H9 (cell line): ENCODE measurements at regions not wholly inside any gene's neighbourhood (a gene's known extent, or its start where the extent isn't known, plus 50 kb on each side); places are given as distances from the start of the nearest gene placed in this dataset.
A peak's percentile ranks its signal among the peaks of the same experiment; 100 is the strongest.

Experiments
- DNase-seq: peaks from one replicate; pipeline ENCODE4 v3.0.0-alpha.2; 2017
- H2AFZ ChIP-seq: one replicate; pipeline ENCODE4 v1.6.1; 2013; ENCODE audit warnings: mild to moderate bottlenecking, low read length, control low read depth, moderate library complexity
- H2AK5ac ChIP-seq: 2 replicates; pipeline ENCODE4 v1.6.1; 2013; ENCODE audit warnings: low read length, control low read depth, mixed read lengths; ENCODE audit not compliant: insufficient read length
- H2BK120ac ChIP-seq: one replicate; pipeline ENCODE4 v1.6.1; 2013; ENCODE audit warnings: low read depth, mild to moderate bottlenecking, low read length, control low read depth, inconsistent platforms; ENCODE audit not compliant: poor library complexity, severe bottlenecking
- H2BK12ac ChIP-seq: 2 replicates; pipeline ENCODE4 v1.6.1; 2013; ENCODE audit warnings: low read length, control low read depth, mixed read lengths, low read depth; ENCODE audit not compliant: insufficient read length
- H2BK15ac ChIP-seq: 2 replicates; pipeline ENCODE4 v1.6.1; 2013; ENCODE audit warnings: low read depth, low read length, control low read depth
- H2BK20ac ChIP-seq: one replicate; pipeline ENCODE4 v1.6.1; 2013; ENCODE audit warnings: low read depth, mild to moderate bottlenecking, low read length, control low read depth, inconsistent platforms; ENCODE audit not compliant: poor library complexity, severe bottlenecking
- H2BK5ac ChIP-seq: 2 replicates; pipeline ENCODE4 v1.6.1; 2013; ENCODE audit warnings: low read length, control low read depth, mixed read lengths; ENCODE audit not compliant: insufficient read length
- H3K14ac ChIP-seq: 2 replicates; pipeline ENCODE4 v1.6.1; 2013; ENCODE audit warnings: low read length, control low read depth; ENCODE audit not compliant: insufficient read depth
- H3K18ac ChIP-seq: 2 replicates; pipeline ENCODE4 v1.6.1; 2013; ENCODE audit warnings: low read depth, mild to moderate bottlenecking, mixed read lengths, low read length, control low read depth; ENCODE audit not compliant: insufficient read length
- H3K23ac ChIP-seq: 2 replicates; pipeline ENCODE4 v1.6.1; 2013; ENCODE audit warnings: low read length, control low read depth, mixed read lengths, low read depth; ENCODE audit not compliant: insufficient read length
- H3K23me2 ChIP-seq: 2 replicates; pipeline ENCODE4 v1.6.1; 2013; ENCODE audit warnings: low read depth, mild to moderate bottlenecking, mixed read lengths, low read length, control low read depth; ENCODE audit not compliant: insufficient read length, poor library complexity, severe bottlenecking
- H3K27ac ChIP-seq: 2 replicates; pipeline ENCODE4 v1.5.1; 2013; ENCODE audit warnings: low read length, control low read depth, mixed read lengths, low read depth; ENCODE audit not compliant: insufficient read length
- H3K27me3 ChIP-seq: 2 replicates; pipeline ENCODE4 v1.6.1; 2013; ENCODE audit warnings: low read length, control low read depth, inconsistent platforms; ENCODE audit not compliant: insufficient read depth
- H3K4ac ChIP-seq: 2 replicates; pipeline ENCODE4 v1.6.1; 2013; ENCODE audit warnings: low read depth, mild to moderate bottlenecking, control low read depth, inconsistent platforms, low read length, moderate library complexity
- H3K4me1 ChIP-seq: 2 replicates; pipeline ENCODE4 v1.6.1; 2013; ENCODE audit warnings: low read length, control low read depth, inconsistent platforms; ENCODE audit not compliant: insufficient read depth
- H3K4me2 ChIP-seq: 2 replicates; pipeline ENCODE4 v1.6.1; 2013; ENCODE audit warnings: low read length, control low read depth, mixed read lengths; ENCODE audit not compliant: insufficient read length, insufficient read depth
- H3K56ac ChIP-seq: 2 replicates; pipeline ENCODE4 v1.6.1; 2013; ENCODE audit warnings: low read depth, mild to moderate bottlenecking, mixed read lengths, low read length, control low read depth; ENCODE audit not compliant: insufficient read length
- H3K79me1 ChIP-seq: 2 replicates; pipeline ENCODE4 v1.6.1; 2013; ENCODE audit warnings: low read depth, mild to moderate bottlenecking, moderate library complexity, low read length, control low read depth, inconsistent platforms; ENCODE audit not compliant: insufficient read depth, poor library complexity, severe bottlenecking
- H3K79me2 ChIP-seq: 2 replicates; pipeline ENCODE4 v1.6.1; 2013; ENCODE audit warnings: low read length, control low read depth, inconsistent platforms; ENCODE audit not compliant: insufficient read depth
- H3K9ac ChIP-seq: 2 replicates; pipeline ENCODE4 v1.6.1; 2013; ENCODE audit warnings: low read length, control low read depth, mixed read lengths; ENCODE audit not compliant: insufficient read length; ENCODE audit errors: extremely low read depth
- H3K9me3 ChIP-seq: one replicate; pipeline ENCODE4 v1.6.1; 2013; ENCODE audit warnings: low read depth, low read length, inconsistent platforms; ENCODE audit not compliant: control insufficient read depth
- H3T11ph ChIP-seq: one replicate; pipeline ENCODE4 v1.6.1; 2013; ENCODE audit warnings: mild to moderate bottlenecking, low read length, control low read depth, inconsistent platforms
- H4K20me1 ChIP-seq: one replicate; pipeline ENCODE4 v1.6.1; 2013; ENCODE audit not compliant: control insufficient read depth, insufficient read length, insufficient read depth
- H4K5ac ChIP-seq: 2 replicates; pipeline ENCODE4 v1.6.1; 2013; ENCODE audit warnings: low read depth, mild to moderate bottlenecking, mixed read lengths, low read length, control low read depth; ENCODE audit not compliant: insufficient read length
- H4K8ac ChIP-seq: replicated peaks from 2 replicates; pipeline ENCODE4 v1.6.1; 2013; ENCODE audit warnings: low read length, control low read depth, mixed read lengths, low read depth; ENCODE audit not compliant: insufficient read length
- H4K91ac ChIP-seq: 2 replicates; pipeline ENCODE4 v1.6.1; 2013; ENCODE audit warnings: low read depth, mild to moderate bottlenecking, moderate library complexity, mixed read lengths, low read length, control low read depth; ENCODE audit not compliant: insufficient read length
- H3K27ac Mint-ChIP-seq, 3 experiments: 2 replicates in 2 of 3; 3 replicates in 1 of 3; pipeline ENCODE4 v1.8.0; 2020 to 2021; ENCODE audit warnings: mixed read lengths in 3 of 3, mild to moderate bottlenecking in 1 of 3, moderate library complexity in 1 of 3
- H3K27me3 Mint-ChIP-seq: 2 replicates; pipeline ENCODE4 v1.8.0; 2021; ENCODE audit warnings: low read depth, mild to moderate bottlenecking, moderate library complexity, mixed read lengths
- H3K36me3 Mint-ChIP-seq, 3 experiments: 2 replicates in 2 of 3; 3 replicates in 1 of 3; pipeline ENCODE4 v1.8.0; 2020 to 2021; ENCODE audit warnings: low read depth in 3 of 3, mixed read lengths in 3 of 3; ENCODE audit not compliant: insufficient read depth in 1 of 3
- H3K4me1 Mint-ChIP-seq, 2 experiments: 2 replicates each; pipeline ENCODE4 v1.8.0; 2020; ENCODE audit warnings: mixed read lengths in 2 of 2
- H3K4me3 Mint-ChIP-seq, 2 experiments: 2 replicates in 1 of 2; 3 replicates in 1 of 2; pipeline ENCODE4 v1.8.0; 2020 to 2021; ENCODE audit warnings: mild to moderate bottlenecking in 2 of 2, mixed read lengths in 2 of 2, moderate library complexity in 1 of 2
- H3K9me3 Mint-ChIP-seq, 2 experiments: 2 replicates in 1 of 2; 3 replicates in 1 of 2; pipeline ENCODE4 v1.8.0; 2020; ENCODE audit warnings: mild to moderate bottlenecking in 2 of 2, mixed read lengths in 2 of 2, moderate library complexity in 1 of 2
- CTCF ChIP-seq: fragments of 200-600 bp; sonication (generic); conservative IDR thresholded peaks from 3 replicates; pipeline ENCODE4 v1.8.0; 2021; ENCODE audit warnings: antibody characterized with exemption, mild to moderate bottlenecking
- WGBS: extraction: QIAGEN DNeasy Blood & Tissue Kit; methylation state at CpG from one replicate; pipeline ENCODE4 v1.1.7; 2013; ENCODE audit warnings: missing lambda C conversion rate, low lambda C conversion rate, mixed read lengths; ENCODE audit not compliant: insufficient read length; ENCODE audit errors: extremely low coverage; 5-methylcytosine and 5-hydroxymethylcytosine counted together

GRCh38 chr13:104847922-104848321, 1687.5 kb downstream of the EFNB2 start:
- no peak overlapping the region for H3K4me3 Mint-ChIP-seq
- Histone ChIP-seq H3K23ac (no peak overlapping the region), H4K8ac (no peak overlapping the region), H2BK15ac (no peak overlapping the region), H3K79me2 (no peaks in the 10 kb centered on the region), H2BK12ac (no peak overlapping the region), H3K27ac (no peak overlapping the region), H3K4me1 (peaks cover 3% of the 10 kb centered on the region; the same call in 1 of the 2 replicates), H2BK20ac (no peak overlapping the region), H3T11ph (no peak overlapping the region), H2BK120ac (no peak overlapping the region), H3K14ac (no peak overlapping the region), H4K91ac (no peak overlapping the region), H3K27me3 (no peaks in the 10 kb centered on the region), H3K4ac (no peak overlapping the region), H2AFZ (no peak overlapping the region), H3K23me2 (no peaks in the 10 kb centered on the region), H2AK5ac (no peak overlapping the region), H2BK5ac (no peak overlapping the region), H3K18ac (no peak overlapping the region), H4K5ac (no peak overlapping the region), H3K9me3 (no peaks in the 10 kb centered on the region), H3K4me2 (no peak overlapping the region), H3K56ac (no peak overlapping the region), H3K79me1 (no peaks in the 10 kb centered on the region), H4K20me1 (no peaks in the 10 kb centered on the region), H3K9ac (no peak overlapping the region)
- no peaks in the 10 kb centered on the region; a peak in 1 of 7 replicates for H3K36me3 Mint-ChIP-seq
- no peaks in the 10 kb centered on the region for H3K27me3 Mint-ChIP-seq
- H3K9me3 Mint-ChIP-seq, result no peaks in the 10 kb centered on the region
- peaks cover 0 to 13% of the 10 kb centered on the region in 2 experiments; a peak in 2 of 4 replicates for H3K4me1 Mint-ChIP-seq
- TF ChIP-seq CTCF, result no peak
- H3K27ac Mint-ChIP-seq, result peak overlapping the region in 1 of 3 experiments; percentile 44; a peak in 1 of 7 replicates
- DNase-seq, result no peak
- no CpG with 5 or more reads among the region's 3 CpGs for WGBS
